ENCODE measurements at regions not wholly inside any gene's neighbourhood (a gene's known extent, or its start where the extent isn't known, plus 50 kb on each side); places are given as distances from the start of the nearest gene placed in this dataset.

- Histone ChIP-seq H3K27me3 (ENCODE audit: control insufficient read depth, insufficient read depth, low read length) (no peaks in the 10 kb centered on the region), H3K36me3 (ENCODE audit: control insufficient read depth, insufficient read depth, low read length) (no peaks in the 10 kb centered on the region), H3K9me3 (replicated peaks; ENCODE audit: control insufficient read depth, low read depth, low read length) (no peaks in the 10 kb centered on the region), H3K27ac (ENCODE audit: low read length) (peak overlapping the region; percentile 33), H3K4me3 (ENCODE audit: low read length) (no peak overlapping the region), H3K4me1 (ENCODE audit: control insufficient read depth, insufficient read depth, low read length) (peaks cover 11% of the 10 kb centered on the region)
- peak; percentile 16 for DNase-seq
- no CpG with 5 or more reads among the region's 1 CpG for WGBS (ENCODE audit: insufficient coverage)
These were observed 105.9 kb upstream of the GPRIN3 start for GRCh38 chr4:89413518-89413917.

GRCh38 chr4:89411539-89412309, 104.1 kb upstream of the GPRIN3 start:
- Histone ChIP-seq H3K4me1 (ENCODE audit: control insufficient read depth, insufficient read depth, low read length) (peaks cover 11% of the 10 kb centered on the region), H3K4me3 (ENCODE audit: low read length) (no peak overlapping the region), H3K9me3 (replicated peaks; ENCODE audit: control insufficient read depth, low read depth, low read length) (no peaks in the 10 kb centered on the region), H3K27ac (ENCODE audit: low read length) (peak overlapping the region; percentile 70), H3K36me3 (ENCODE audit: control insufficient read depth, insufficient read depth, low read length) (no peaks in the 10 kb centered on the region), H3K27me3 (ENCODE audit: control insufficient read depth, insufficient read depth, low read length) (no peaks in the 10 kb centered on the region)
- WGBS (ENCODE audit: insufficient coverage): 80% methylated on average over 3 of the region's 6 CpGs
- peak; percentile 76 for DNase-seq

GRCh38 chr4:89410687-89411086, 103.1 kb upstream of the GPRIN3 start:
- peak; percentile 2 for DNase-seq
- 14% methylated on average over 1 of the region's 1 CpG for WGBS (ENCODE audit: insufficient coverage)
- no peak overlapping the region for H3K4me3 ChIP-seq (ENCODE audit: low read length)
- peak overlapping the region; percentile 17 for H3K27ac ChIP-seq (ENCODE audit: low read length)
- H3K9me3 ChIP-seq (replicated peaks; ENCODE audit: control insufficient read depth, low read depth, low read length): no peaks in the 10 kb centered on the region
- no peaks in the 10 kb centered on the region for H3K27me3 ChIP-seq (ENCODE audit: control insufficient read depth, insufficient read depth, low read length)
- peaks cover 11% of the 10 kb centered on the region for H3K4me1 ChIP-seq (ENCODE audit: control insufficient read depth, insufficient read depth, low read length)
- H3K36me3 ChIP-seq (ENCODE audit: control insufficient read depth, insufficient read depth, low read length): no peaks in the 10 kb centered on the region

- DNase-seq: no peak
- no peaks in the 10 kb centered on the region for H3K27me3 ChIP-seq (ENCODE audit: control insufficient read depth, insufficient read depth, low read length)
- no peaks in the 10 kb centered on the region for H3K36me3 ChIP-seq (ENCODE audit: control insufficient read depth, insufficient read depth, low read length)
- no peak overlapping the region for H3K27ac ChIP-seq (ENCODE audit: low read length)
- WGBS (ENCODE audit: insufficient coverage): no CpG with 5 or more reads among the region's 3 CpGs
- no peaks in the 10 kb centered on the region for H3K9me3 ChIP-seq (replicated peaks; ENCODE audit: control insufficient read depth, low read depth, low read length)
- H3K4me1 ChIP-seq (ENCODE audit: control insufficient read depth, insufficient read depth, low read length): no peaks in the 10 kb centered on the region
- no peak overlapping the region for H3K4me3 ChIP-seq (ENCODE audit: low read length)
These were observed 96.9 kb upstream of the GPRIN3 start for GRCh38 chr4:89404530-89404929.

- H3K27me3 ChIP-seq (ENCODE audit: control insufficient read depth, insufficient read depth, low read length): no peaks in the 10 kb centered on the region
- no peak for DNase-seq
- no peaks in the 10 kb centered on the region for H3K4me1 ChIP-seq (ENCODE audit: control insufficient read depth, insufficient read depth, low read length)
- no peaks in the 10 kb centered on the region for H3K36me3 ChIP-seq (ENCODE audit: control insufficient read depth, insufficient read depth, low read length)
- no peak overlapping the region for H3K27ac ChIP-seq (ENCODE audit: low read length)
- no peaks in the 10 kb centered on the region for H3K9me3 ChIP-seq (replicated peaks; ENCODE audit: control insufficient read depth, low read depth, low read length)
- H3K4me3 ChIP-seq (ENCODE audit: low read length): no peak overlapping the region
- 83% methylated on average over 1 of the region's 2 CpGs for WGBS (ENCODE audit: insufficient coverage)
These were observed 96.2 kb upstream of the GPRIN3 start for GRCh38 chr4:89403826-89404225.

- no peaks in the 10 kb centered on the region for H3K36me3 ChIP-seq (ENCODE audit: control insufficient read depth, insufficient read depth, low read length)
- no peaks in the 10 kb centered on the region for H3K27me3 ChIP-seq (ENCODE audit: control insufficient read depth, insufficient read depth, low read length)
- no peak overlapping the region for H3K27ac ChIP-seq (ENCODE audit: low read length)
- no CpG with 5 or more reads among the region's 7 CpGs for WGBS (ENCODE audit: insufficient coverage)
- H3K4me3 ChIP-seq (ENCODE audit: low read length): no peak overlapping the region
- H3K9me3 ChIP-seq (replicated peaks; ENCODE audit: control insufficient read depth, low read depth, low read length): no peaks in the 10 kb centered on the region
- no peaks in the 10 kb centered on the region for H3K4me1 ChIP-seq (ENCODE audit: control insufficient read depth, insufficient read depth, low read length)
- no peak for DNase-seq
These were observed 92.9 kb upstream of the GPRIN3 start for GRCh38 chr4:89400287-89401035.

- H3K9me3 ChIP-seq (replicated peaks; ENCODE audit: control insufficient read depth, low read depth, low read length): no peaks in the 10 kb centered on the region
- no peak overlapping the region for H3K27ac ChIP-seq (ENCODE audit: low read length)
- H3K4me1 ChIP-seq (ENCODE audit: control insufficient read depth, insufficient read depth, low read length): no peaks in the 10 kb centered on the region
- H3K36me3 ChIP-seq (ENCODE audit: control insufficient read depth, insufficient read depth, low read length): no peaks in the 10 kb centered on the region
- DNase-seq: no peak
- H3K4me3 ChIP-seq (ENCODE audit: low read length): no peak overlapping the region
- no peaks in the 10 kb centered on the region for H3K27me3 ChIP-seq (ENCODE audit: control insufficient read depth, insufficient read depth, low read length)
These were observed 91.0 kb upstream of the GPRIN3 start for GRCh38 chr4:89398644-89399043.

GRCh38 chr4:89398146-89398545, 90.5 kb upstream of the GPRIN3 start:
- H3K9me3 ChIP-seq (replicated peaks; ENCODE audit: control insufficient read depth, low read depth, low read length): no peaks in the 10 kb centered on the region
- H3K27me3 ChIP-seq (ENCODE audit: control insufficient read depth, insufficient read depth, low read length): no peaks in the 10 kb centered on the region
- no peak overlapping the region for H3K4me3 ChIP-seq (ENCODE audit: low read length)
- no peaks in the 10 kb centered on the region for H3K4me1 ChIP-seq (ENCODE audit: control insufficient read depth, insufficient read depth, low read length)
- 66% methylated on average over 2 of the region's 4 CpGs for WGBS (ENCODE audit: insufficient coverage)
- no peak for DNase-seq
- H3K27ac ChIP-seq (ENCODE audit: low read length): no peak overlapping the region
- no peaks in the 10 kb centered on the region for H3K36me3 ChIP-seq (ENCODE audit: control insufficient read depth, insufficient read depth, low read length)

- 83% methylated on average over 1 of the region's 1 CpG for WGBS (ENCODE audit: insufficient coverage)
- Histone ChIP-seq H3K4me3 (ENCODE audit: low read length) (no peak overlapping the region), H3K36me3 (ENCODE audit: control insufficient read depth, insufficient read depth, low read length) (no peaks in the 10 kb centered on the region), H3K27me3 (ENCODE audit: control insufficient read depth, insufficient read depth, low read length) (no peaks in the 10 kb centered on the region), H3K9me3 (replicated peaks; ENCODE audit: control insufficient read depth, low read depth, low read length) (no peaks in the 10 kb centered on the region), H3K4me1 (ENCODE audit: control insufficient read depth, insufficient read depth, low read length) (no peaks in the 10 kb centered on the region), H3K27ac (ENCODE audit: low read length) (no peak overlapping the region)
- DNase-seq: no peak
These were observed 89.8 kb upstream of the GPRIN3 start for GRCh38 chr4:89397441-89397840.

- Histone ChIP-seq H3K36me3 (ENCODE audit: control insufficient read depth, insufficient read depth, low read length) (no peaks in the 10 kb centered on the region), H3K4me1 (ENCODE audit: control insufficient read depth, insufficient read depth, low read length) (no peaks in the 10 kb centered on the region), H3K4me3 (ENCODE audit: low read length) (no peak overlapping the region), H3K27me3 (ENCODE audit: control insufficient read depth, insufficient read depth, low read length) (no peaks in the 10 kb centered on the region), H3K9me3 (replicated peaks; ENCODE audit: control insufficient read depth, low read depth, low read length) (no peaks in the 10 kb centered on the region), H3K27ac (ENCODE audit: low read length) (no peak overlapping the region)
- WGBS (ENCODE audit: insufficient coverage): no CpG with 5 or more reads among the region's 2 CpGs
- DNase-seq: no peak
These were observed 74.8 kb upstream of the GPRIN3 start for GRCh38 chr4:89382439-89382838.
